ENCODE measurements at regions not wholly inside any gene's neighbourhood (a gene's known extent, or its start where the extent isn't known, plus 50 kb on each side); places are given as distances from the start of the nearest gene placed in this dataset.
A peak's percentile ranks its signal among the peaks of the same experiment; 100 is the strongest.

- no peak overlapping the region for H3K27ac ChIP-seq
- TF ChIP-seq ZFX (IDR thresholded peaks at IDR 0.05), result no peak
Measured at GRCh38 chr18:6497543-6497942, 82.8 kb upstream of the L3MBTL4 start.

DNA sequence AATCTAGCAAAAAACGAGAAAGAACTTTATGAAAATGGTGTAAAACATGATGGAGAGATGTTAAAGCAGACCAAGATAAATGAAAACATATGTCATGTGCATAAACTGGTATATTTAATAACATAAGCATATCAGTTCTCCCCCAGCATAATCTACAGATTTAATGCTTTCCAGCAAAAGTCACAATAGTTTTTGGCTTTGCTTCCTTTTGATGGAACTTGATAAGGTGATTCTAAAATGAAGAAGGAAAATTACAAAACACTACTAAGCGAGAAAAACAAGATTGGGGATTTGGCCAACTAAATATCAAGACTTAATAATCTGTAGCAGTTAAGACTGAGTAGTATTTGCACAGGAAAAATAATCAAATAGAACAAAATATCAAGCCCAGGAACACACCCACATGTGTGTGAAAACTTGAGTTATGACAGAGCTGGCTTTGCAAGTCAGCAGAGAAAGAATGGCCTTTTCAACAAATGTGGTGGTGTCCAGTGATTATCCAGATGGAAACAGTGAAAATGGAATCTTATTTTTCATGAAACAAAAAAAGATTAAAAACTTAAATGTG lies 83.7 kb upstream of the L3MBTL4 start:
- TF ChIP-seq, protein P1, sequence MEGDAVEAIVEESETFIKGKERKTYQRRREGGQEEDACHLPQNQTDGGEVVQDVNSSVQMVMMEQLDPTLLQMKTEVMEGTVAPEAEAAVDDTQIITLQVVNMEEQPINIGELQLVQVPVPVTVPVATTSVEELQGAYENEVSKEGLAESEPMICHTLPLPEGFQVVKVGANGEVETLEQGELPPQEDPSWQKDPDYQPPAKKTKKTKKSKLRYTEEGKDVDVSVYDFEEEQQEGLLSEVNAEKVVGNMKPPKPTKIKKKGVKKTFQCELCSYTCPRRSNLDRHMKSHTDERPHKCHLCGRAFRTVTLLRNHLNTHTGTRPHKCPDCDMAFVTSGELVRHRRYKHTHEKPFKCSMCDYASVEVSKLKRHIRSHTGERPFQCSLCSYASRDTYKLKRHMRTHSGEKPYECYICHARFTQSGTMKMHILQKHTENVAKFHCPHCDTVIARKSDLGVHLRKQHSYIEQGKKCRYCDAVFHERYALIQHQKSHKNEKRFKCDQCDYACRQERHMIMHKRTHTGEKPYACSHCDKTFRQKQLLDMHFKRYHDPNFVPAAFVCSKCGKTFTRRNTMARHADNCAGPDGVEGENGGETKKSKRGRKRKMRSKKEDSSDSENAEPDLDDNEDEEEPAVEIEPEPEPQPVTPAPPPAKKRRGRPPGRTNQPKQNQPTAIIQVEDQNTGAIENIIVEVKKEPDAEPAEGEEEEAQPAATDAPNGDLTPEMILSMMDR (conservative IDR thresholded peaks at IDR 0.05), result no peak
- no peak for TF ChIP-seq ZFX (IDR thresholded peaks at IDR 0.05)
- no peak overlapping the region for H3K27ac ChIP-seq

DNA sequence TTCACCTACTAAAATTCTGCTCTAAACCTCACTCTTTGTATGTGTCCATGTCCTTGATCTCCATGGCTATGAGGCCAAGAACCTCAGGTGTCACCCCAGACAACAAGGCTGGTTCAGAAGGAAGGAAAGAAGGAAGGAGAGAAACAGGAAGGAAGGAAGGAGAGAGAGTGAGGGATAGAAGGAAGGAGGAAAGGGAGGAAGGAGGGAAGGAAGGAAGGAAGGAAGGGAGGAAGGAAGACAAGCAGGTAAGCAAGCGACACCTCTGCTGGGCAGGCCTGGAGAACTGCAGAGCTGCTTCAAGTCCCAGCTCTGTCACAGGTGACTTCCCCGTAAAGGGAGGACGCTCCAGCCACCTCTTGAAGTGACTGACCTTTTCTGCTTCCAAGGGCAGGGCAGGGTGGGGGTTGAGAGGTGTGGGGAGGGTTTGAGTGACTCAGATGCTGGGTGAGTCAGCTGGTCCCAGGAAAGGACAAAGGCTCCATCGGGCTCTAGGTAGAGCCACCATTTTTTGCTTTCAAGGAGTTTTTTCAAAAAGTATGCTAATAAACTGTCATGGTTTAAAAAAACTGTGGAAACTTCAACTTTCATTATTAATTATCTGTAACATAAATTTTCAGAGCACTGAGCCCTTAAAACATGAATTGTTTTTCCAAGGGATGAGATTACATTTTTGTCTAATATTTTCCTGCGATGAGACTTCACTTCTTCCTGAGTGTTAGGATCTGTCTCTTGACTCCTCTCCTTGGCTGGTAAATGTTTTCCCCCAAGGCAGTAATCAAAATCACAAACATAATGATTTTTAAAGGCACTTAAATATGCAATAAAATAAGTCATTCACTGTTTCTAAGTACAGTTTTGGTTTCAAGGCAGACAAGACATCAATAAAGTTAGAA lies 90.1 kb upstream of the L3MBTL4 start:
- TF ChIP-seq ZFX (IDR thresholded peaks at IDR 0.05), result no peak
- TF ChIP-seq, protein P1 (conservative IDR thresholded peaks at IDR 0.05), result no peak
- no peak overlapping the region for H3K27ac ChIP-seq

- H3K27ac ChIP-seq, result no peak overlapping the region
- TF ChIP-seq, protein P1 (conservative IDR thresholded peaks at IDR 0.05), result no peak
- no peak for TF ChIP-seq ZFX (IDR thresholded peaks at IDR 0.05)
Measured at GRCh38 chr18:6505498-6505875, 90.8 kb upstream of the L3MBTL4 start.

- TF ChIP-seq ZFX (IDR thresholded peaks at IDR 0.05), result no peak
- TF ChIP-seq, protein P1 (conservative IDR thresholded peaks at IDR 0.05), result no peak
- H3K27ac ChIP-seq, result peak overlapping the region; percentile 85
Measured at GRCh38 chr18:6509417-6509816, 94.7 kb upstream of the L3MBTL4 start.

- H3K27ac ChIP-seq, result peak overlapping the region; percentile 85
- TF ChIP-seq, protein P1 (conservative IDR thresholded peaks at IDR 0.05), result no peak
- no peak for TF ChIP-seq ZFX (IDR thresholded peaks at IDR 0.05)
Measured at GRCh38 chr18:6509832-6510231, 95.1 kb upstream of the L3MBTL4 start.

DNA sequence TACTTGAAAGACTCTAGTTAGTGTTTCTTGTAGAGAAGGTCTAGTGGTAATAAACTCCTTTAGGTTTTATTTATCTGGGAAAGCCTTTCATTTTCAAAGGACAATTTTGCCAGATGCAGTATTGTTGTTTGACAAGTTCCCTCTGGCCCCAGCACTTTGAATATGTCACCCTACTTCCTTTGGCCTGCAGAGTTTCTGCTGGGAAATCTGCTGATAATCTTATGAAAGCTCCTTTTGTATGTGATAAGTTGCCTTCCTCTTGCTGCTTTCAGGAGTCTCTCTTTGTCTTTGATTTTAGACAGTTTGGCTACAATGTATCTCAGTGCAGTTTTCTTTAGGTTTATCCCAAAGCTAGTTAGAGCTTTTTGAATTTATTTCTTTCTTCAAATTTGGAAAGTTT lies 106.2 kb upstream of the L3MBTL4 start:
- H3K27ac ChIP-seq, result no peak overlapping the region
- TF ChIP-seq ZFX (IDR thresholded peaks at IDR 0.05), result no peak
- TF ChIP-seq, protein P1 (conservative IDR thresholded peaks at IDR 0.05), result no peak
